RWPE2 (cell line): ENCODE measurements at regions not wholly inside any gene's neighbourhood (a gene's known extent, or its start where the extent isn't known, plus 50 kb on each side); places are given as distances from the start of the nearest gene placed in this dataset.
"Not testable (repeated sequence)": the region's sequence is repeated elsewhere in the genome, so short reads cannot be mapped to it uniquely, and the experiment has no call there.

ENCODE experiments used
- ATAC-seq: fragments of 200-7000 bp; cut with Tn5 transposase; 3 replicates; pipeline ENCODE4 v1.9.1; 2021; ENCODE audit warnings: low read depth
- DNase-seq: peaks from one replicate; pipeline ENCODE4 v3.0.0-alpha.2; 2020; ENCODE audit warnings: low spot score
- H3K27ac ChIP-seq: fragments of 450-650 bp; 2 replicates; pipeline ENCODE4 v1.5.1; 2017; ENCODE audit warnings: mild to moderate bottlenecking; ENCODE audit not compliant: poor library complexity, severe bottlenecking
- H3K27me3 ChIP-seq: fragments of 250-450 bp; sonication (Bioruptor Pico); 2 replicates; pipeline ENCODE4 v1.5.1; 2021; ENCODE audit warnings: mild to moderate bottlenecking, moderate library complexity; ENCODE audit not compliant: insufficient read depth, poor library complexity, severe bottlenecking
- H3K36me3 ChIP-seq: fragments of 250-450 bp; sonication (Bioruptor Pico); 2 replicates; pipeline ENCODE4 v1.5.1; 2020; ENCODE audit warnings: low read depth, mild to moderate bottlenecking, moderate library complexity
- H3K4me1 ChIP-seq: fragments of 250-450 bp; sonication (Bioruptor Pico); 2 replicates; pipeline ENCODE4 v1.5.1; 2021; ENCODE audit warnings: mild to moderate bottlenecking, moderate library complexity; ENCODE audit not compliant: insufficient read depth, poor library complexity, severe bottlenecking
- H3K4me3 ChIP-seq: fragments of 250-450 bp; sonication (Bioruptor Pico); 2 replicates; pipeline ENCODE4 v1.5.1; 2021; ENCODE audit warnings: mild to moderate bottlenecking, moderate library complexity; ENCODE audit not compliant: severe bottlenecking
- H3K9me3 ChIP-seq: fragments of 250-450 bp; sonication (Bioruptor Pico); 2 replicates; pipeline ENCODE4 v1.5.1; 2021; ENCODE audit warnings: mild to moderate bottlenecking, moderate library complexity; ENCODE audit not compliant: severe bottlenecking
- CTCF ChIP-seq: fragments of 450-650 bp; IDR thresholded peaks from one replicate; pipeline ENCODE4 v1.5.1; 2017; ENCODE audit warnings: mild to moderate bottlenecking, moderate library complexity; ENCODE audit not compliant: poor library complexity, severe bottlenecking

DNA sequence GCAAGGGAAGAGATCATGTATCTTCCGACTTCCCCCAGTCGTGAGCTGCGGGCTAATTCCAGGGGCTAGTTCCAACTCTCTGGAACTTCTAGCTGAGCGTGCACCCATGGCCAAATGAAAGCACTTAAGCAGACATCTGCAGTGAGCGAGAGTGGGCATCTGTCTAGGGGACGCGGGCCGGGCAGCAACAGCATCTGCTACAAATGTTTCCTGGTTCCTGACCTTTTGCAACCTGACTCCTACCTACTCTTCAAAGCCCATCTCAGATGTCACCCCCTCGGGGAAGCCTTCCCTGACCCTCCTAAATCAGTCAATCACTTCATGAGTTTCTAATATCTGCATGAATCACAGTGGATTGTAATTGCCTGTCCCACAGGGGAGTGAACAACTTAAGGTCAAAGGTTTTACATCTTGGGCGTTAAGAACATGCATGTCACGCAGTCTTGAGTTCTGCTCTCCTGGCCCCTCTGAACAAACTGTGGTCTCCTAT is 141.9 kb downstream of the CEBPB start:
- Histone ChIP-seq H3K36me3 (no peaks in the 10 kb centered on the region), H3K9me3 (no peaks in the 10 kb centered on the region), H3K27ac (peak overlapping the region; percentile 72), H3K27me3 (no peaks in the 10 kb centered on the region), H3K4me3 (no peak overlapping the region), H3K4me1 (peaks cover 48% of the 10 kb centered on the region)
- no peak for ATAC-seq
- DNase-seq = peak; percentile 67
- no peak for TF ChIP-seq CTCF

GRCh38 chr20:50333131-50333670 is 142.6 kb downstream of the CEBPB start:
- peak overlapping the region; percentile 72 for H3K27ac ChIP-seq
- no peak for ATAC-seq
- no peaks in the 10 kb centered on the region for H3K27me3 ChIP-seq
- H3K36me3 ChIP-seq = no peaks in the 10 kb centered on the region
- H3K9me3 ChIP-seq = no peaks in the 10 kb centered on the region
- no peak for TF ChIP-seq CTCF
- H3K4me1 ChIP-seq = peaks cover 48% of the 10 kb centered on the region
- no peak overlapping the region for H3K4me3 ChIP-seq
- peak; percentile 37 for DNase-seq

DNA sequence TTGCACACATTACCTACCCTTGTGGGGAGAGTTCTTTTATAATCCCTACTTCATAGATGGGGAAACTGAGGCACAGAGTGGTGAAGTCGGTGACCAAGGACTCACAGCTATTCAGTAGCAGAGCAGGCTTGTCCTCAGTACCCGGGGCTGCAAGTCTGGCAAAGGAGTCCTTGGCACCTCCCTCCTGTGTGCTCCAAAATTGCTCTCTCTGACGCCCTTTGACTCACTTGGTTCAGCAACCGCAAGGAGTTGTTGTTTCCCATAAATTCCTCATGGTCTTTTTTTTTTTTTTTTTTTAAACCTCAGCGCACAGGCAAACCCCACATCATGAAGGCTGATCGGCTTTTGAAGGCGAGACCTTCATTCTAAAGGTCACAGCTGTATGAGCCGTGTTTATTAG is 143.2 kb downstream of the CEBPB start:
- Histone ChIP-seq H3K27ac (peak overlapping the region; percentile 72), H3K36me3 (no peaks in the 10 kb centered on the region), H3K27me3 (no peaks in the 10 kb centered on the region), H3K4me3 (no peak overlapping the region), H3K4me1 (peaks cover 48% of the 10 kb centered on the region), H3K9me3 (no peaks in the 10 kb centered on the region)
- ATAC-seq = peak; percentile 84
- peak; percentile 93 for DNase-seq
- TF ChIP-seq CTCF = no peak

- not testable (repeated sequence) for H3K9me3 ChIP-seq, ATAC-seq, H3K27me3 ChIP-seq, H3K36me3 ChIP-seq, H3K4me3 ChIP-seq
- peak overlapping the region; percentile 72 for H3K27ac ChIP-seq
- peak; percentile 69 for DNase-seq
- TF ChIP-seq CTCF = peak; percentile 4
- H3K4me1 ChIP-seq = peaks cover 48% of the 10 kb centered on the region
Observed at GRCh38 chr20:50334512-50334911, 143.9 kb downstream of the CEBPB start.

GRCh38 chr20:50335105-50335504 is 144.5 kb downstream of the CEBPB start:
- H3K4me1 ChIP-seq = peaks cover 48% of the 10 kb centered on the region
- no peak for TF ChIP-seq CTCF
- DNase-seq (peak; percentile 88), ATAC-seq (peak; percentile 77)
- H3K4me3 ChIP-seq = no peak overlapping the region
- no peaks in the 10 kb centered on the region for H3K27me3 ChIP-seq
- peak overlapping the region; percentile 72 for H3K27ac ChIP-seq
- no peaks in the 10 kb centered on the region for H3K9me3 ChIP-seq
- H3K36me3 ChIP-seq = no peaks in the 10 kb centered on the region
